Esophagus muscularis mucosa (tissue), 4 donors: ENCODE measurements at regions not wholly inside any gene's neighbourhood (a gene's known extent, or its start where the extent isn't known, plus 50 kb on each side); places are given as distances from the start of the nearest gene placed in this dataset.
"Not testable (repeated sequence)": the region's sequence is repeated elsewhere in the genome, so short reads cannot be mapped to it uniquely, and the experiment has no call there.

Experiments used
- DNase-seq: peaks from one replicate; pipeline ENCODE4 v3.0.0-alpha.2; 2017; ENCODE audit errors: extremely low spot score
- H3K27ac ChIP-seq, 4 donors: fragments of 200-600 bp; sonication (generic); replicated peaks in 1 of 4; 1 replicate in 3 of 4; 2 replicates in 1 of 4; pipeline ENCODE4 v1.5.1; 2016 to 2019; ENCODE audit warnings: mild to moderate bottlenecking in 1 of 4
- H3K27me3 ChIP-seq, 4 donors: fragments of 200-600 bp; sonication (generic); one replicate each; pipeline versions ENCODE4 v1.5.1 to v1.6.0; 2016 to 2019
- H3K36me3 ChIP-seq, 4 donors: fragments of 200-600 bp; sonication (generic); one replicate each; pipeline ENCODE4 v1.5.1; 2016 to 2019
- H3K4me1 ChIP-seq, 4 donors: fragments of 200-600 bp; sonication (generic); one replicate each; pipeline ENCODE4 v1.5.1; 2016 to 2019
- H3K4me3 ChIP-seq, 4 donors: fragments of 200-600 bp; sonication (generic); 1 replicate in 2 of 4; 2 replicates in 2 of 4; pipeline ENCODE4 v1.5.1; 2016 to 2019; ENCODE audit warnings: mild to moderate bottlenecking in 4 of 4, moderate library complexity in 1 of 4
- H3K9me3 ChIP-seq, 4 donors: fragments of 200-600 bp; sonication (generic); 1 replicate in 3 of 4; 2 replicates in 1 of 4; pipeline ENCODE4 v1.5.1; 2016 to 2019
- CTCF ChIP-seq, 3 experiments: fragments of 200-600 bp in 2 of 3; fragments of 450-650 bp in 1 of 3; sonication (generic) in 2 of 3; IDR thresholded peaks; one replicate each; pipeline ENCODE4 v1.5.1; 2017 to 2019; ENCODE audit warnings: antibody characterized with exemption in 3 of 3, mild to moderate bottlenecking in 2 of 3, moderate library complexity in 1 of 3
- EP300 ChIP-seq: sonication (generic); formaldehyde crosslinking; IDR thresholded peaks from one replicate; pipeline ENCODE4 v1.6.1; 2017; ENCODE audit warnings: antibody characterized with exemption
- POLR2A ChIP-seq: fragments of 450-650 bp; IDR thresholded peaks from one replicate; pipeline ENCODE4 v1.6.1; 2017; ENCODE audit warnings: antibody characterized with exemption, moderate library complexity, mild to moderate bottlenecking, low read depth
- POLR2AphosphoS5 ChIP-seq, 2 donors: sonication (generic); formaldehyde crosslinking; IDR thresholded peaks; one replicate each; pipeline ENCODE4 v1.6.1; 2017; ENCODE audit warnings: antibody characterized with exemption in 2 of 2
- WGBS: methylation state at CpG from one replicate; pipeline ENCODE4 v1.1.5; 2018; 5-methylcytosine and 5-hydroxymethylcytosine counted together
- intact Hi-C: fragments of 100-400 bp; cut with DNase I; formaldehyde crosslinking; loops from one replicate; pipeline ENCODE4 v1.15.1; 2023

DNA sequence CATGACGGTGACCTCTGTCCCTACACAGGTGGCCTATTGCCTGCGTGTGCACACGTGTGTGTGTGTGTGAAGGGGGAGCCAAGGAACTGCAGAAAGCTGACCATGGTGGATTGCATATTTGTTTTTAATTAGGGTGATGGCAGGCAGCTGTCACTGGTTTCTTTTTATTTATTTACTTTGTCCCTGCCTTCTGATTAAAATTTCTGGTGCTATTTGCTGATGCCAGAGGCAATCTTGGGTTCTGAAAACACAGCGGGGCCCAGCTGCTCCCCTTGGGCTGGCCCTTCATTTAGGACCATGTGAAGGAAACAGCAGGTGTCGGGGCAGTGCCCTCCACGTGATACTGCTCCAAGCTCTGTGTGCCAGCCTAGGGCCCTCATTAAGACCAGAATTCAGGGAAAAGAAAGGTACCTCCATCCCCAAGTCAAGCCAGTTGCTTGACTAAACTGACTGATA is 71.3 kb upstream of the PODXL start:
- H3K4me1 ChIP-seq: peaks cover 16 to 41% (median 32%) of the 10 kb centered on the region in 4 donors
- intact Hi-C loops: no loop called here

GRCh38 chr7:131626643-131627042 is 70.2 kb upstream of the PODXL start:
- no peak for DNase-seq

More for the DNA sequence above, 71.3 kb upstream of the PODXL start:
- no peaks in the 10 kb centered on the region for H3K27me3 ChIP-seq
- H3K4me3 ChIP-seq: no peak overlapping the region
- no peak for DNase-seq
- 81% methylated on average over 6 of the region's 6 CpGs for WGBS
- TF ChIP-seq CTCF (IDR thresholded peaks at IDR 0.05) (no peak), EP300 (no peak), POLR2AphosphoS5 (IDR thresholded peaks at IDR 0.05) (no peak)
- H3K9me3 ChIP-seq: no peaks in the 10 kb centered on the region
- H3K36me3 ChIP-seq: no peaks in the 10 kb centered on the region
- no peak overlapping the region for H3K27ac ChIP-seq

DNA sequence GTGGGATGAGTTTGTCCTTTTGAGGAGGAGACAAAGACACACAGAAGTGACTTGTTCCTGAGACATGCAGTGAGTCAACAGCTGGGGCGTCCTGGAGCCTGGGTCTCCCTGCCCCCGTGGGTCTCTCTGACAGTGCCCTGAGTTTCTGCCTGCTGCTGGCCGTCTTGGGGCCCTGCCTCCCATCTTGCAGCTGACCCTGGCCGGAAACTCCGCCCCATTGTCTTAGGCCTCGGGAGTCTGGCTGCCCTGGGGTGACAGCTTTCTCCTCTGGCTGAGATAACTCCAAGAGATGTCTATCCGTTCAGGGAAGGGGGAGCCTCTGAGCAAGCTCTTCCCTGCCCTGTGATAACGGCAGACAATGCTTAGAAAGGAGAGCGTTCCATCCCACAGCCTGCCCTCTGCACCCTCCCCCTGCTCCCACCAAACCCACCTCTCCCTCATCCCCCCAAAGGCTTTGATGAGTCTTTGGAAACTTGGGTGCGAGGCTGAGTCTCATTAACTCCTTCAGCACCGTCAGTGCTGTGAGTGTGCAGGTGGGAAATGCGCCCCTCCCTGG is 69.5 kb upstream of the PODXL start:
- no peaks in the 10 kb centered on the region for H3K36me3 ChIP-seq
- WGBS: 61% methylated on average over 5 of the region's 12 CpGs
- peak overlapping the region in 2 of 4 donors; percentile 11 to 22 for H3K27ac ChIP-seq
- peaks cover 16 to 58% (median 35%) of the 10 kb centered on the region in 4 donors for H3K4me1 ChIP-seq
- intact Hi-C loops: no loop called here
- no peak for DNase-seq
- H3K27me3 ChIP-seq: no peaks in the 10 kb centered on the region
- no peak overlapping the region for H3K4me3 ChIP-seq
- no peaks in the 10 kb centered on the region for H3K9me3 ChIP-seq
- no peak for TF ChIP-seq POLR2AphosphoS5 (IDR thresholded peaks at IDR 0.05)
- TF ChIP-seq POLR2A: no peak
- TF ChIP-seq EP300: no peak
- TF ChIP-seq CTCF (IDR thresholded peaks at IDR 0.05): no peak

More at GRCh38 chr7:131626643-131627042, 70.2 kb upstream of the PODXL start:
- TF ChIP-seq POLR2A (no peak), POLR2AphosphoS5 (IDR thresholded peaks at IDR 0.05) (no peak), EP300 (no peak), CTCF (IDR thresholded peaks at IDR 0.05) (no peak)
- Histone ChIP-seq H3K4me1 (peaks cover 16 to 52% (median 33%) of the 10 kb centered on the region in 4 donors), H3K36me3 (no peaks in the 10 kb centered on the region), H3K4me3 (no peak overlapping the region), H3K27ac (no peak overlapping the region), H3K27me3 (no peaks in the 10 kb centered on the region), H3K9me3 (no peaks in the 10 kb centered on the region)
- intact Hi-C loops: no loop called here
- 72% methylated on average over 6 of the region's 6 CpGs for WGBS

GRCh38 chr7:131625345-131625744 is 68.9 kb upstream of the PODXL start:
- H3K9me3 ChIP-seq, DNase-seq, H3K4me3 ChIP-seq, H3K27me3 ChIP-seq, intact Hi-C loops, H3K36me3 ChIP-seq: not testable (repeated sequence)
- Histone ChIP-seq H3K4me1 (peaks cover 16 to 55% (median 35%) of the 10 kb centered on the region in 4 donors), H3K27ac (peak overlapping the region in 1 of 4 donors; percentile 11)
- WGBS: 87% methylated on average over 9 of the region's 9 CpGs

DNA sequence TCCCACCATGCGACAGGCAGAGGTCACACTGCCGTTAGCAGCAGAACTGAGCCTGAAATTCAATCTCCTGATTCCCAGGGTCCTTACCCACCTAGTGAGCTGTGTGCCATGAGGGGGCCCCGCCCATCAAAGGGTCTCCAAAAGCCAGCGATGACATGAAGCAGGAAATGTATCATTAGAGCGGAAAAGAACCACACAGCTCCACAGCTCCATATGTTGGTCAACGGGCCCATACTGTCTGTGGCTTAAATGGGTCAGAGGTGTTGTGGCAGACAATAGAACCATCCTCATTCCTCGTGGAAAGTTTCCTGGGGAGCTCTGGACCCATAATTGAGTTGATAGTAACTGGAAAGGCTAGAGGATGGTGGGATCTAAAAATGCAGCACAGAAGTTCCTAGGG is 68.1 kb upstream of the PODXL start:
- no peaks in the 10 kb centered on the region for H3K36me3 ChIP-seq
- H3K4me3 ChIP-seq: no peak overlapping the region
- no peak for DNase-seq
- 75% methylated on average over 7 of the region's 7 CpGs for WGBS
- no peaks in the 10 kb centered on the region for H3K9me3 ChIP-seq
- intact Hi-C loops: no loop called here
- no peaks in the 10 kb centered on the region for H3K27me3 ChIP-seq
- H3K4me1 ChIP-seq: peaks cover 8 to 51% (median 30%) of the 10 kb centered on the region in 4 donors
- TF ChIP-seq CTCF (IDR thresholded peaks at IDR 0.05): no peak
- TF ChIP-seq POLR2A: no peak
- no peak for TF ChIP-seq EP300
- TF ChIP-seq POLR2AphosphoS5 (IDR thresholded peaks at IDR 0.05): no peak
- H3K27ac ChIP-seq: no peak overlapping the region
